GM19397 (cell line): ENCODE measurements at regions not wholly inside any gene's neighbourhood (a gene's known extent, or its start where the extent isn't known, plus 50 kb on each side); places are given as distances from the start of the nearest gene placed in this dataset.
"Not testable (repeated sequence)": the region's sequence is repeated elsewhere in the genome, so short reads cannot be mapped to it uniquely, and the experiment has no call there.

Experiments
- ATAC-seq: cut with Tn5 transposase; IDR thresholded peaks from one replicate; pipeline ENCODE4 v1.9.1; 2021; ENCODE audit warnings: mild to moderate bottlenecking, moderate library complexity; ENCODE audit not compliant: unreplicated experiment

DNA sequence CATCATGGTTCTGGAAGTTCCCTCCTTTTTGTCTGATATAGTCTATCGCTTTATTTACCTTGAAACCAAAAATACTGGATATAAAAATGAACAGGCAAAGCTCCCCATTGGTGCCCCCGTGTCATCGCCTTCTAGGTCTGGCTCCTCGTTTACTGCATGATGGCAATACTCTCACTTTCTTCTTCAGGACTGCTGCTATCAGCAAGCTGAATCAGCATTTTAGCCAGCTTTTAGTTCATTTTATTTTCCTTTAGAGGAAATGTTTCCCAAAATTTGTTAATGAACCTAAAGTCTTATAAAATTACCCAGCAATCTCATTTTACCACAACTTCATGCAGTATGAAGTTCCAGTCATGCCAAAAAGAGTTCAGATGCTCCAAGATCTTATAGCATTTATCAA lies 80.5 kb downstream of the ZIC3 start:
- ATAC-seq, result no peak

DNA sequence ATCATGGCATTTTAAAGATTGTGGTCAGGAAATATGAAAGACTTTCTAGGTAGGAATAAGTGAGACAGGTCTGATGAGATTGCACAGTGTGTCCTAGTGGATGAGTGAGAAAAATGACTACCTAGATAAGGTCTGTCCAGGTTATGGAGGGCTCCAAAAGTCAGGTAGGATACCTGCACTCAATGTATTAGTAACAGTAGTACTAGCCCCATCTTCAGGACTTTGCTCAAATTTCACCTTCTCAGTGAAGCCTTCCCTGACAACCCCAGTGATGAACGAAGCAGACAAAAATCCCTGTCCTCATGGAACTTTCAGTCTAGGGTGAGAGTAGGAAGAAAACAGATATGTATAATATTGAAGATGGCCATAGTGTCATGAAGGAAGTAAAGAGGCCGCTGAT lies 85.7 kb downstream of the ZIC3 start:
- no peak for ATAC-seq

- ATAC-seq, result no peak
Observed at GRCh38 chrX:137652086-137652485, 86.2 kb downstream of the ZIC3 start.

GRCh38 chrX:137654481-137654880 lies 88.6 kb downstream of the ZIC3 start:
- ATAC-seq, result no peak

DNA sequence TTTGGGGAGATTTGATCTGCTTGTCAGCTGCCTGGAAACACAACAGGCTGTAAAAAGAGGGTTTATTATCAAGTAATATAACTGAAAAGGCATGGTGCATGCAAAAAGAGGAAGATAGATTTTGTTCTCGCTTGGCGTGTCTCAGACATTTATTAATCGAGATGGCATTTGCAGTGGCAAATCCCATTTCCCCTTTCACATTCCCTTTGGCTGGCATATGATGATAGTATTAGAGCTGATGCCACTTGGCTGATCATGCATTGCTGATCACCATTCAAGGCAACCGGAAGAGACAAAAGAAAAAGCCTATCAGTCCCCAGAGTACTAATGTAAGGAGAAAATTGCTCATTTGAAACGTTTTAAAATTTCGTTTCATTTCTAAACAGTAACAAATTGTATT lies 101.8 kb downstream of the ZIC3 start:
- no peak for ATAC-seq

GRCh38 chrX:137684591-137684990 lies 118.7 kb downstream of the ZIC3 start:
- no peak for ATAC-seq

- no peak for ATAC-seq
Observed at GRCh38 chrX:137695417-137695816, 129.5 kb downstream of the ZIC3 start.

GRCh38 chrX:137707348-137707747 lies 141.4 kb downstream of the ZIC3 start:
- no peak for ATAC-seq

DNA sequence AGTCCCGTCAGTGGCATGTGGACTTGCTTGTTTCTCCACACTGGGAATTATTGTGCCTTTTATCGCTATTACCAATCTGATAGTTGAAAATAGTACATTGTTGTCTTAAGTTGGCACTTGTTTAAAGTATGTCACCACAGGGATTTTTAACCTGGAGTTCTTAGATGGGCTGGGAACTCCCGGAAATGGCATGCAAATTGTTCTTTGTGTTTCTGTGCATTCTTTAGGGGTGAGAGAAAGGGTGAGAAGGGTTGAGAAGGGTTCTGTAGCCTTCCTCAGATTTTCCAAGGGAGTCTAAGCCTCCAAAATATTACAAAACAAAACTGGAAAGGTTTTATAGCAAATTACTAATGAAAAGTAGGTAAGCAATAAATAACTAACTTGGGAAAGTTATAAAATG lies 176.9 kb downstream of the ZIC3 start:
- ATAC-seq, result no peak

DNA sequence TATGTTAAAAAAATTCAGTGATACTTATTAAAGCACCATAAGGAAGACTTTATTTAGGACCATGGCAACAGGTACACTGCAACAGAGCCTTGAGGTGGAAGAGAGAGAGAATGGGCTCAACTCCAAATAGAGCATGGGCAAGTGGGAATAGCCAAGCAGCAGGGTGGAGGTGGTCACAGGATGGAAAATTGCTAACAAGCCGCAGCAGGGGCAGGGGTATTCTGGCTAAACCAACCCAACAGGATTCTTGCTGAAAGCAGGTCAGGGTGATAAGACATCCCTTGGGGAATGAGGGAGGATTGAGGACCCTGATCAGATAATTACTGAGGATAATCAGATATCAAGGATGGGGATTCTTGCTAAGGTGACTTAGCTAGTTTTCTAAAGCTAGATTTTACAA lies 177.5 kb downstream of the ZIC3 start:
- ATAC-seq, result no peak

GRCh38 chrX:137746289-137746688 lies 180.4 kb downstream of the ZIC3 start:
- ATAC-seq, result no peak

DNA sequence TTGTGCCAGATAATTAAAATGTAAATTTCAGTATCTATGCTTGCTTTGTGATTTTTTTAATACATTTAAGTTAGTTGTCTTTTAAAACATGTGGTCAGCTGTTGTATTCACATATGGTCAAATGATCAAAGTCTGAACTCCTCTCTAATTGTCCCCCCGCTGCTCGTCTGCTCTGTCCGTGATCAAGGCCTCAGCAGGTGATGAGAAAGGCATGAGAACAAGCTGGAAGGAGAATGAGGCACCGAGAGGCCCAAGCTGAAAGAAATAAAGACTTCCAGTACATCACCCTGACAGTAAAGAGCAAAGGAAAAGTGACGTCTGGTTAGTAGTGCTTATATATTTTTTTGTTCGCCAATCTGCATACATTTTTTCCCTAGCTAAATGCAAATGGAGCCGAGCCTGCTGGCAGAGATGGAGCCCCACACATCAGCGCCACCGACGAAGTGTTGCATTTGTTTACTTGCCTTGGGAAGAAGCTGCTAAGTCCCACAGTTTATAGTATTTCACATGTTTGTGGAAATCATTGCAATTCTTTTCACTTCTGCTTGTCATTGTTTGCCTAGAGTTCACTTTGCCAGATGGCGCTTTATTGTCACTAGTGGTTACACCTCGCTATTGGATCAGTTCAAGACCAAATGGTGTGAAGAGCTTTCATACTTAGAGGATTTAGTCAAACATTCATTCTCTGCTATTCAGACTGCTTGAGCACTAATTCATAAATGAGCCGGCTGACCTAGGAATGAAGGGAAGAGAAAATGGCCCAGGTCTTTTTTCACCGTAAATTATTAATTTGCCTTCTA lies 181.5 kb downstream of the ZIC3 start:
- ATAC-seq, result no peak

- no peak for ATAC-seq
Observed at GRCh38 chrX:137748827-137749226, 182.9 kb downstream of the ZIC3 start.

DNA sequence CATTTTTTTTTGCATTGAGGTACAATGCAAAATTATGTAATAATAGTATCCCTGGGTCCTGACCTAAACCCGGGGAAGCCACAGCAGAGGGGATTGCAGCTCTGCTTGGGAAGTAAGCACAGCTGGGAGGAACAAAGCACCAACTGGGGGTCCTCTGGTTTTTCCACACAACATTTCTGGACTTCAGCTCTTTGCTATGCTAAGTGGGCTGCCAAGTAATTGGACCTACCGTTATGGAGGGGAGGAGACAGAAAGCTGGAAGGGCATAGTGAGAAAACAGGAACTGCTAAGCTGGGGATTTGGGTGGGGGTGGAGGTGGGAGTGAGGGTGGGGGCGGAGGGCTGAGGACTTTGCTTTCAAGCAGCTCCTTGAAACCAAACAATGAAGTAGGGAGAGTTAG lies 183.3 kb downstream of the ZIC3 start:
- ATAC-seq, result no peak

DNA sequence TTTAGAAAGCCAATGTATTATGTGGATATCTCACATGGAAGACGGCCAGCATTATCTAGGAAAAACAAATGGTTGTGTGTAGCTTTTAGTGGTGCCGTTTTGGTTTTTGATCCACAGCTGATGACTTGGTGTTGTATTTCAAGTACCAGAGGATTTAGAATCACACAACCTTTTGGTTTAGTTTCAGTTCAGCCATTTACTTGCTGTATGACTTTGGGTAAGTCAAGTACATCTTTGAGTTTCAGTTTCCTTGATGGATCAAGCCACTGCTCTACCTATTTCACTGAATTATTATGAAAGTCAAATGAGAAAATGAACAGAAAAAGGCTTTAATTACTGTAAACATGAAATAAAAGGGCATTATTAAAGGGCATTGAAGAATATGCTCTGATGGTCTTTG lies 205.6 kb downstream of the ZIC3 start:
- no peak for ATAC-seq

- no peak for ATAC-seq
Observed at GRCh38 chrX:137792214-137792613, 226.3 kb downstream of the ZIC3 start.

- ATAC-seq, result not testable (repeated sequence)
Observed at GRCh38 chrX:137797926-137798325, 232.0 kb downstream of the ZIC3 start.

GRCh38 chrX:137823257-137823656 lies 257.3 kb downstream of the ZIC3 start:
- ATAC-seq, result no peak

DNA sequence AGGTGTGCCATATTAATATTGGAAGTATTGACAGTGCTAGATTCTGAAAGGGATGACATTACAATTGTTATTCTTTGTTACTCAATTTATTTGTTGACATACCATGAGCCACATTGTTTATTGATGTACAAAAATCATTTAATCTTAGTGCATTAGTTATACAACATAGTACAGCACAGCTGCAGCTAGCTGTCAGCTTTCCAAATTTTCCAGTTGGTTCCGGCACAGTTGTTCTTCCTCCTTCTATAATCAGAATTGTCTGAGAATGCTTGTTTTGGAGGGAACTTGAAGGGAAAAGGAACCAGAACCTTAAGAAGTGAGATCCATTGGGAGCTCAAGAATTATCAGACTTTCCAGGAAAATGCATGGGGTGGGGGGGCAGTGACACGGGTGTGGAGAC lies 281.4 kb downstream of the ZIC3 start:
- no peak for ATAC-seq

GRCh38 chrX:137848266-137848905 lies 282.5 kb downstream of the ZIC3 start:
- no peak for ATAC-seq

- ATAC-seq, result no peak
Observed at GRCh38 chrX:137852502-137852901, 286.6 kb downstream of the ZIC3 start.

DNA sequence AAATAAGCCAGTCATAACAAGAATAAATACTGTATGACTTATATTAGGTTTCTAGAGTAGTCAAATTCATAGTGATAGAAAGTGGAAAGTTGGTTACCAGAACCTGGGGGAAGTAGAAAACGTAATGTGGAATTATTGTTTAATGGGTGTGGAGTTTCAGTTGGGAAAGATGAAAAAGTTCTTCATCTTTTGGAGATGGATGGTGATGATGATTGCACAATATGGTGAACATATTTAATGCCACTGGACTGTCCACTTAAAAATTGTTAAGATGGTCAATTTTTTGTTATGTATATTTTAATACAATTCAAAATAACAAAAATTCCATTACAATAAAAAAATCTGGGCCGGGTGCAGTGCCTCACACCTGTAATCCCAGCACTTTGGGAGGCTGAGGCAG lies 289.6 kb downstream of the ZIC3 start:
- ATAC-seq, result no peak

- no peak for ATAC-seq
Observed at GRCh38 chrX:137858106-137858505, 292.2 kb downstream of the ZIC3 start.
